Mucosa of descending colon (tissue), 3 donors: ENCODE measurements at regions not wholly inside any gene's neighbourhood (a gene's known extent, or its start where the extent isn't known, plus 50 kb on each side); places are given as distances from the start of the nearest gene placed in this dataset.
A peak's percentile ranks its signal among the peaks of the same experiment; 100 is the strongest.

Experiments
- ATAC-seq: fragments of 200-7000 bp; cut with Tn5 transposase; one replicate; pipeline ENCODE4 v1.9.1; 2020; ENCODE audit warnings: mild to moderate bottlenecking, moderate library complexity
- DNase-seq, 3 donors: peaks; one replicate each; pipeline ENCODE4 v3.0.0-alpha.2; 2020
- H3K36me3 ChIP-seq: fragments of 200-600 bp; one replicate; pipeline ENCODE4 v1.8.0; 2021; ENCODE audit warnings: low read depth, mild to moderate bottlenecking
- H3K4me1 ChIP-seq: fragments of 200-600 bp; one replicate; pipeline ENCODE4 v1.8.0; 2021; ENCODE audit warnings: low read depth, mild to moderate bottlenecking
- H3K4me3 ChIP-seq: fragments of 200-600 bp; one replicate; pipeline ENCODE4 v1.8.0; 2021; ENCODE audit warnings: mild to moderate bottlenecking
- H3K9me3 ChIP-seq: fragments of 200-600 bp; one replicate; pipeline ENCODE4 v1.8.0; 2021; ENCODE audit warnings: mild to moderate bottlenecking
- intact Hi-C, 2 donors: fragments of 100-400 bp; cut with DNase I in 1 of 2; cut with micrococcal nuclease in 1 of 2; formaldehyde crosslinking; loops; one replicate each; pipeline versions ENCODE4 v1.11.0 to v1.11.1; 2022; cut with DNase I, micrococcal nuclease
- TF ChIP-seq, protein P1 (sequence below): fragments of 200-600 bp; IDR thresholded peaks from one replicate; pipeline ENCODE4 v1.8.0; 2022; ENCODE audit warnings: antibody characterized with exemption, mild to moderate bottlenecking
- donor health status: DM: no; HTN: no; CAD: no; lungs with moderate emphysema.
- donor health status: DM: no; HTN: no; CAD: no.
- donor health status: DM: no; HTN: yes; CAD: no.

DNA sequence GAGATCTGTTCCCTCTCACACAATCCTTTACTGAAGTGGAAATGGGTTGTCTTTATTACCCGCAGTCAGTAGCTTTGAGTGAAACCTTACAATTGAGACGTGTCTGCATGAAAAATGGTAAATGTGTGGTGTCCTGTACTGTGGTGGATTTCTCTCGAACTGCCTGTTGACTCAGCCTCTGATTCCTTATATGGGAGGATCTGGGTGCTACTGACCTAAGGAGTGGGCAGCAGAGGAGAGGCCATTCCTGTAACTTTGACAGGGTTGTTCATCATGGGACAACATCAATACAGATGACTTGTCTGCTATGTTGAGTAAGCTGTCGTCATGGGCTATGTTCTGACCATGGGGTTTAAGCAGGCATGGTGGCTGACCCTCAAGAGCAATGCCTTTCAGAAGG lies 159.6 kb upstream of the WDR1 start:
- Histone ChIP-seq H3K4me3 (no peak overlapping the region), H3K36me3 (no peaks in the 10 kb centered on the region), H3K9me3 (no peaks in the 10 kb centered on the region), H3K4me1 (no peaks in the 10 kb centered on the region)
- DNase-seq (no peak), ATAC-seq (no peak)
- TF ChIP-seq, protein P1, sequence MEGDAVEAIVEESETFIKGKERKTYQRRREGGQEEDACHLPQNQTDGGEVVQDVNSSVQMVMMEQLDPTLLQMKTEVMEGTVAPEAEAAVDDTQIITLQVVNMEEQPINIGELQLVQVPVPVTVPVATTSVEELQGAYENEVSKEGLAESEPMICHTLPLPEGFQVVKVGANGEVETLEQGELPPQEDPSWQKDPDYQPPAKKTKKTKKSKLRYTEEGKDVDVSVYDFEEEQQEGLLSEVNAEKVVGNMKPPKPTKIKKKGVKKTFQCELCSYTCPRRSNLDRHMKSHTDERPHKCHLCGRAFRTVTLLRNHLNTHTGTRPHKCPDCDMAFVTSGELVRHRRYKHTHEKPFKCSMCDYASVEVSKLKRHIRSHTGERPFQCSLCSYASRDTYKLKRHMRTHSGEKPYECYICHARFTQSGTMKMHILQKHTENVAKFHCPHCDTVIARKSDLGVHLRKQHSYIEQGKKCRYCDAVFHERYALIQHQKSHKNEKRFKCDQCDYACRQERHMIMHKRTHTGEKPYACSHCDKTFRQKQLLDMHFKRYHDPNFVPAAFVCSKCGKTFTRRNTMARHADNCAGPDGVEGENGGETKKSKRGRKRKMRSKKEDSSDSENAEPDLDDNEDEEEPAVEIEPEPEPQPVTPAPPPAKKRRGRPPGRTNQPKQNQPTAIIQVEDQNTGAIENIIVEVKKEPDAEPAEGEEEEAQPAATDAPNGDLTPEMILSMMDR: no peak
- intact Hi-C loops: no loop called here

DNA sequence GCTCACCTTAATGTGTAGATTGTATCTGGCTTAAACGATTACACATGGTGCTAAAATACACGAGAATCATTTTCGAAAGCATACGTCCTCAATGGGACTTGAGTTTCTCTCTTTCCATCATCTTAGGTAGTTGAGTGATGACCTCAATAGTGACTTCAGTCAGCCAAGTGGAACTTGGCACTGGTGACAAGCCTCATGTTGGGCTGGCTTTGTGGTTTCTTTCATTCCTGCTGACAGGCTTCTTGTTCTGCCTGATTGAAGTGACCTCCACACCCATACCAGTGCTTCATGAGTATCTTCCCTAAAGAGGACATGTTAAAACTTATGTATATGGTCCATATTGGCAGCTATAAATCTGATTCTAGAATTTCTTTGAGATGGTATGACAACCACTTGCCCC lies 159.1 kb upstream of the WDR1 start:
- no peak overlapping the region for H3K4me3 ChIP-seq
- TF ChIP-seq, protein P1: no peak
- intact Hi-C loops: no loop called here
- ATAC-seq: no peak
- no peaks in the 10 kb centered on the region for H3K4me1 ChIP-seq
- no peak for DNase-seq
- H3K9me3 ChIP-seq: no peaks in the 10 kb centered on the region
- no peaks in the 10 kb centered on the region for H3K36me3 ChIP-seq

DNA sequence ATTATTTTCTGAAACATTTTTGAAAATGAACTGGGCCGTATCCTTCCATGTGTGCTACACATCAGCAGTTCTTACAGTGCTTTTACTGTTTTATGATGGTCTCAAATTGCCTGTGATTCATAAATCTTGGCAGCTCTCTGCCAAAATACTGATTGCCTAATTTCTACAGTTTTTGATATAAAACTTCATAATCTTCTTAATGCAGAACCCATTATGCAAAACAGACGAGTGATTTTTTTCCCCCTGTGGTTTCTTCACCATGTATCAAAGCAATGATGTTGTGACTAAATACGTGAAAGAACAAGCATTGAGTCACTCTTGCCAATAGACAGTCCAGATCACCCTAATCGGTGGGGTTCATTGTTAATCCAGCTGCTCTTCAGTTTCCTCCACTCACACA lies 156.4 kb upstream of the WDR1 start:
- Histone ChIP-seq H3K4me3 (no peak overlapping the region), H3K4me1 (no peaks in the 10 kb centered on the region), H3K36me3 (no peaks in the 10 kb centered on the region), H3K9me3 (no peaks in the 10 kb centered on the region)
- intact Hi-C loops: no loop called here
- no peak for DNase-seq
- TF ChIP-seq, protein P1: no peak
- ATAC-seq: peak; percentile 48

DNA sequence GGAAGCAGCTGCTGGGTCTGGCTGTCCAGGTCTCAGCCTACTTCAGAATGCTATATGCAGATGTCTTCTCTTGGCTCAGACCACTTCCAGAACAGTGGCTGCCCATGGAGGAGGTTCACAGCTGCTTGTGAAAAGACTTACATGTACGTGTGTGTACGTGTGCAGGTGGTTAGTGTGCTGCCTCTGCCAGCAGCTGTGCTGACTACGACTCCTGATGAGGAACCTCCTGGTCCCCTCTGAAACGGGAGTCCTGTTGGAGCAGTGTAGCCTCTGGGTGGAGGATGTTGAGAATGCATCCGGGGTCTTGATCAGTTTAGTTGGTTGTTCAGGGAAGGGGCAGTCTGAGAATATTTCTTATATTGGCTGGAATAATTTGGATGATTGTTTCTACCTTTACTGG lies 155.9 kb upstream of the WDR1 start:
- Histone ChIP-seq H3K4me3 (no peak overlapping the region), H3K4me1 (peaks cover 5% of the 10 kb centered on the region), H3K36me3 (no peaks in the 10 kb centered on the region), H3K9me3 (no peaks in the 10 kb centered on the region)
- TF ChIP-seq, protein P1: no peak
- ATAC-seq: peak; percentile 17
- DNase-seq: no peak
- intact Hi-C loops: no loop called here

DNA sequence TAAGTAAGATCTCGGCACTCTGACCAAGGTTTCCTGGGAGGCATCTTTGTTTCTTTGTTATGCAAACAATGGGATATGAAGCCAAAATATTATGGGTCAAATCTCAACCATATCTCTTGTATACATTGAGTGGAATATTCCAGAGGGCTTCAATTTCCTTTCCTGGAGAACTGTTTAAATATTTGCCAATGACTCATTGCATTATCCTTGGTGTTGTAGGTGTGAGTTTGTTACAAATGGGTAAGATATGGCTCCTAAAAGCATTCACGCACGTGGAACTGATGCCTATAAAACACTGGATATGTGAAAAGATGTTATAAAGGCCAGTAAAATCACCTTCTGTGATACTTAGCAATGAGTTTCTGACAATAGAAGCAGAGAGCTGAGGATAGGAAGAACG lies 150.5 kb upstream of the WDR1 start:
- intact Hi-C loops: no loop called here
- peak in 1 of 3 donors; percentile 18 for DNase-seq
- peak; percentile 85 for ATAC-seq

DNA sequence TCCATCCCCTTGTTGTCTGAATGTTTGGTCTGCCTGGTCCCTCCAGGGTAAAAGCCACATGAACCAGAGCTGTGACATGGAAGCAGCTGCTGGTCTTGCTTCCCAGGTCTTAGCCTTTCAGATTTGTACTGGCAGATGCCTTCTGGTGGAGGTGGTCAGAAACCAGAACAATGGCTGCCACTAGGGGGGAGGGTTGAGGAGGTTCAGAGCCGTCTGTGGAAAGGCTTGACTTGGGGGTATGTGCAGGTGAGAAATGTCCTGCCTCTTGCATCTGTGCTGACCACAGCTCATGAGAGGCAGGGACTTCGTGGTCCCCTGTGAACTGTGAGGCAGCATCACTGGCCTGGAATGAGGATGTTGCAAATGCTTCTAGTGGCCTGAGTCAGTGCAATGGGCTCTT lies 144.2 kb upstream of the WDR1 start:
- ATAC-seq: no peak
- DNase-seq: no peak
- intact Hi-C loops: no loop called here
- Histone ChIP-seq H3K9me3 (no peaks in the 10 kb centered on the region), H3K4me3 (no peak overlapping the region), H3K4me1 (no peaks in the 10 kb centered on the region), H3K36me3 (no peaks in the 10 kb centered on the region)
- TF ChIP-seq, protein P1: no peak

More for the DNA sequence above, 150.5 kb upstream of the WDR1 start:
- no peak overlapping the region for H3K4me3 ChIP-seq
- peaks cover 8% of the 10 kb centered on the region for H3K4me1 ChIP-seq
- no peaks in the 10 kb centered on the region for H3K9me3 ChIP-seq
- TF ChIP-seq, protein P1: no peak
- H3K36me3 ChIP-seq: no peaks in the 10 kb centered on the region
